HCT116 (cell line): ENCODE measurements at regions not wholly inside any gene's neighbourhood (a gene's known extent, or its start where the extent isn't known, plus 50 kb on each side); places are given as distances from the start of the nearest gene placed in this dataset.

Experiments used
- ATAC-seq: fragments of 200-7000 bp; cut with Tn5 transposase; 2 replicates; pipeline ENCODE4 v1.9.1; 2020; ENCODE audit warnings: mild to moderate bottlenecking, moderate library complexity
- BruUV-seq: library from RNA; stranded (reverse); fragments of 400-500 nt; replicated peaks from 2 replicates; lab custom pipeline; 2021; lab: Mats Ljungman, UMichigan
- CTCF ChIA-PET: fragments of 300-600 bp; sonication (Branson Sonifier 250); formaldehyde crosslinking; loops from one replicate; lab custom pipeline; 2021; ENCODE audit warnings: antibody characterized with exemption; lab: Charles Lee
- POLR2A ChIA-PET: fragments of 300-600, 350-600 bp; sonication (Branson Sonifier 250); formaldehyde crosslinking; loops from one replicate; lab custom pipeline; 2021; ENCODE audit warnings: antibody characterized with exemption; lab: Charles Lee
- RAD21 ChIA-PET, 2 experiments: fragments of 300-600 bp; sonication (Branson Sonifier 250); formaldehyde crosslinking; loops; one replicate each; lab custom pipeline; 2023; ENCODE audit warnings: low total read pairs in 2 of 2; ENCODE audit not compliant: uncharacterized antibody in 2 of 2, unreplicated experiment in 2 of 2, low non-redundant PET in 1 of 2; lab: Charles Lee
- DNase-seq: peaks from one replicate; pipeline ENCODE4 v3.0.0-alpha.2; 2010; ENCODE audit warnings: low read depth, low spot score
- H2AFZ ChIP-seq: fragments of 200-600 bp; shearing (Covaris generic), sonication (generic); 2 replicates; pipeline ENCODE4 v1.6.1; 2017; ENCODE audit warnings: low read depth, mixed run types, mixed read lengths, antibody characterized with exemption, low read length; ENCODE audit not compliant: poor library complexity, severe bottlenecking
- H3K27ac ChIP-seq: 2 replicates; pipeline ENCODE4 v1.5.1; 2012; ENCODE audit warnings: low read depth, low read length
- H3K27me3 ChIP-seq: fragments of 200-600 bp; sonication (generic); 2 replicates; pipeline ENCODE4 v1.6.1; 2016; ENCODE audit warnings: mixed run types, low read length, mixed read lengths; ENCODE audit not compliant: insufficient read depth
- H3K36me3 ChIP-seq, 2 experiments: fragments of 200-500 bp in 1 of 2; fragments of 200-600 bp in 1 of 2; sonication (Bioruptor generic) in 1 of 2; sonication (generic) in 1 of 2; 2 replicates each; pipeline versions ENCODE4 v1.5.1 to v1.6.1; 2014 to 2016; ENCODE audit warnings: low read length in 2 of 2, inconsistent platforms in 1 of 2, mixed read lengths in 1 of 2, mixed run types in 1 of 2; ENCODE audit not compliant: insufficient read depth in 2 of 2, control insufficient read depth in 1 of 2
- H3K4me1 ChIP-seq, 2 experiments: fragments of 200-600 bp in 1 of 2; sonication (generic) in 1 of 2; 2 replicates each; pipeline versions ENCODE4 v1.5.1 to v1.6.1; 2012 to 2017; ENCODE audit warnings: low read length in 2 of 2, inconsistent platforms in 1 of 2, mild to moderate bottlenecking in 1 of 2, mixed read lengths in 1 of 2, mixed run types in 1 of 2, moderate library complexity in 1 of 2; ENCODE audit not compliant: insufficient read depth in 2 of 2, control insufficient read depth in 1 of 2
- H3K4me2 ChIP-seq: fragments of 200-600 bp; sonication (generic); 2 replicates; pipeline ENCODE4 v1.6.1; 2017; ENCODE audit warnings: mixed run types, low read length, mixed read lengths
- H3K4me3 ChIP-seq, 2 experiments: fragments of 200-600 bp in 1 of 2; sonication (generic) in 1 of 2; replicated peaks in 1 of 2; 2 replicates each; pipeline ENCODE4 v1.5.1; 2011 to 2016; ENCODE audit warnings: low read length in 2 of 2, control low read depth in 1 of 2, low read depth in 1 of 2, mild to moderate bottlenecking in 1 of 2, mixed read lengths in 1 of 2, mixed run types in 1 of 2
- H3K79me2 ChIP-seq: fragments of 200-600 bp; sonication (generic); 2 replicates; pipeline ENCODE4 v1.6.1; 2017; ENCODE audit warnings: mild to moderate bottlenecking, mixed run types, low read length, moderate library complexity, mixed read lengths; ENCODE audit not compliant: insufficient read depth
- H3K9ac ChIP-seq: fragments of 200-600 bp; sonication (generic); 2 replicates; pipeline ENCODE4 v1.6.1; 2016; ENCODE audit warnings: low read length, mixed read lengths
- H3K9me2 ChIP-seq: fragments of 200-600 bp; sonication (generic), shearing (Covaris generic); 2 replicates; pipeline ENCODE4 v1.6.1; 2017; ENCODE audit warnings: mixed run types, mild to moderate bottlenecking, moderate library complexity; ENCODE audit not compliant: insufficient read depth
- H3K9me3 ChIP-seq, 2 experiments: fragments of 200-500 bp in 1 of 2; fragments of 200-600 bp in 1 of 2; sonication (Bioruptor generic) in 1 of 2; sonication (generic) in 1 of 2; 2 replicates each; pipeline ENCODE4 v1.6.1; 2014 to 2017; ENCODE audit warnings: low read length in 2 of 2, mixed read lengths in 2 of 2, inconsistent platforms in 1 of 2, low read depth in 1 of 2, mild to moderate bottlenecking in 1 of 2, mixed run types in 1 of 2, moderate library complexity in 1 of 2; ENCODE audit not compliant: control insufficient read depth in 1 of 2, insufficient read depth in 1 of 2
- H4K20me1 ChIP-seq: fragments of 200-600 bp; sonication (generic), shearing (Covaris generic); 2 replicates; pipeline ENCODE4 v1.6.1; 2017; ENCODE audit warnings: mixed run types, mild to moderate bottlenecking, moderate library complexity; ENCODE audit not compliant: insufficient read depth
- ATF3 ChIP-seq: IDR thresholded peaks from 2 replicates; pipeline ENCODE4 v1.6.1; 2012
- CEBPB ChIP-seq: IDR thresholded peaks from 2 replicates; pipeline ENCODE4 v1.6.1; 2012; ENCODE audit warnings: low read depth
- CTCF ChIP-seq, 3 experiments: fragments of 200-600 bp in 1 of 3; sonication (generic) in 1 of 3; IDR thresholded peaks in 2 of 3; conservative IDR thresholded peaks in 1 of 3; 2 replicates each; pipeline ENCODE4 v1.5.1; 2012 to 2017; ENCODE audit warnings: low read depth in 2 of 3, low read length in 2 of 3, antibody characterized with exemption in 1 of 3, borderline replicate concordance in 1 of 3, control low read depth in 1 of 3, mild to moderate bottlenecking in 1 of 3, mixed read lengths in 1 of 3, mixed run types in 1 of 3, moderate library complexity in 1 of 3; ENCODE audit not compliant: insufficient read depth in 1 of 3
- EGR1 ChIP-seq: IDR thresholded peaks from 2 replicates; pipeline ENCODE4 v1.6.1; 2012; ENCODE audit warnings: low read depth
- ELF1 ChIP-seq: IDR thresholded peaks from 2 replicates; pipeline ENCODE4 v1.6.1; 2012; ENCODE audit warnings: low read depth, borderline replicate concordance
- EZH2 ChIP-seq: fragments of 200-600 bp; sonication (generic); IDR thresholded peaks from 2 replicates; pipeline ENCODE4 v1.6.1; 2017; ENCODE audit warnings: antibody characterized with exemption, mixed run types
- EZH2phosphoT487 ChIP-seq: fragments of 200-600 bp; IDR thresholded peaks from 2 replicates; pipeline ENCODE4 v1.6.1; 2018; ENCODE audit warnings: antibody characterized with exemption, borderline replicate concordance
- FOSL1 ChIP-seq: IDR thresholded peaks from 2 replicates; pipeline ENCODE4 v1.6.1; 2012; ENCODE audit warnings: low read depth
- POLR2A ChIP-seq: IDR thresholded peaks from 2 replicates; pipeline ENCODE4 v1.7.0; 2011; ENCODE audit warnings: borderline replicate concordance; ENCODE audit not compliant: insufficient read depth, insufficient read length; ENCODE audit errors: extremely low read depth
- POLR2AphosphoS5 ChIP-seq: IDR thresholded peaks from 2 replicates; pipeline ENCODE4 v1.6.1; 2011; ENCODE audit warnings: mild to moderate bottlenecking, low read depth, low read length, moderate library complexity
- REST ChIP-seq: IDR thresholded peaks from 2 replicates; pipeline ENCODE4 v1.6.1; 2012; ENCODE audit warnings: low read depth
- SIN3A ChIP-seq: IDR thresholded peaks from 2 replicates; pipeline ENCODE4 v1.6.1; 2012; ENCODE audit warnings: low read depth
- SRF ChIP-seq: IDR thresholded peaks from 2 replicates; pipeline ENCODE4 v1.6.1; 2012; ENCODE audit warnings: low read depth
- TCF7L2 ChIP-seq: IDR thresholded peaks from 2 replicates; pipeline ENCODE4 v1.7.0; 2011; ENCODE audit warnings: borderline replicate concordance, inconsistent platforms; ENCODE audit not compliant: insufficient read depth, insufficient read length; ENCODE audit errors: extremely low read depth
- ZBTB33 ChIP-seq: IDR thresholded peaks from 2 replicates; pipeline ENCODE4 v1.6.1; 2011; ENCODE audit warnings: mild to moderate bottlenecking, low read length, moderate library complexity; ENCODE audit not compliant: insufficient replicate concordance; ENCODE audit errors: extremely low read depth
- ZNF274 ChIP-seq: fragments of 200-500 bp; sonication (Bioruptor generic); IDR thresholded peaks from 2 replicates; pipeline ENCODE4 v1.6.1; 2014; ENCODE audit warnings: mild to moderate bottlenecking, low read depth, low read length, inconsistent platforms
- intact Hi-C: fragments of 100-400 bp; cut with micrococcal nuclease; formaldehyde crosslinking; loops from 2 replicates; pipeline ENCODE4 v1.10.0; 2022

- H3K4me1 ChIP-seq, result no peaks in the 10 kb centered on the region
- ATAC-seq, result no peak
- no peak overlapping the region for H3K27ac ChIP-seq
- intact Hi-C loops, result no loop called here
- CTCF ChIA-PET, result no interaction called here
- H3K36me3 ChIP-seq, result no peaks in the 10 kb centered on the region
- no peak for DNase-seq
- H3K79me2 ChIP-seq, result no peaks in the 10 kb centered on the region
- H3K9me2 ChIP-seq, result no peaks in the 10 kb centered on the region
- RAD21 ChIA-PET, result no interaction called here
- no peak overlapping the region for H2AFZ ChIP-seq
- no peak overlapping the region for H3K4me2 ChIP-seq
- no peak overlapping the region for H3K4me3 ChIP-seq
- BruUV-seq, result no TSS peak
- H3K27me3 ChIP-seq, result no peaks in the 10 kb centered on the region
- TF ChIP-seq SRF (no peak), CTCF (IDR thresholded peaks at IDR 0.05 in 2 of 3, conservative IDR thresholded peaks at IDR 0.05 in 1 of 3; ENCODE audit: borderline replicate concordance in 1 of 3, insufficient read depth in 1 of 3, low read depth in 2 of 3, low read length in 2 of 3) (no peak), ATF3 (no peak), SIN3A (no peak), FOSL1 (no peak), TCF7L2 (no peak), REST (no peak), ELF1 (no peak), ZBTB33 (no peak), ZNF274 (no peak), EGR1 (no peak), POLR2A (no peak), CEBPB (no peak), EZH2phosphoT487 (no peak), EZH2 (no peak), POLR2AphosphoS5 (no peak)
- H3K9ac ChIP-seq, result no peak overlapping the region
- H3K9me3 ChIP-seq, result peaks cover 9% of the 10 kb centered on the region in 2 experiments; a peak in 2 of 4 replicates
- H4K20me1 ChIP-seq, result no peaks in the 10 kb centered on the region; the same call in 1 of the 2 replicates
- POLR2A ChIA-PET, result no interaction called here
Observed at GRCh38 chr9:118444403-118444802, 740.2 kb downstream of the TLR4 start.
